Lung (tissue), 11 donors: ENCODE measurements at regions not wholly inside any gene's neighbourhood (a gene's known extent, or its start where the extent isn't known, plus 50 kb on each side); places are given as distances from the start of the nearest gene placed in this dataset.

Experiments
- ATAC-seq: fragments of 200-7000 bp; cut with Tn5 transposase; one replicate; pipeline ENCODE4 v1.9.1; 2020; ENCODE audit warnings: moderate number of reproducible peaks; ENCODE audit not compliant: insufficient read depth, low FRiP score
- DNase-seq, 3 donors: peaks; one replicate each; pipeline ENCODE4 v3.0.0-alpha.2; 2013 to 2017
- H3K27ac ChIP-seq, 2 donors: one replicate each; pipeline ENCODE4 v1.5.1; 2013; ENCODE audit warnings: mild to moderate bottlenecking in 2 of 2, moderate library complexity in 2 of 2, control low read depth in 1 of 2, inconsistent platforms in 1 of 2, low read depth in 1 of 2, low read length in 1 of 2
- H3K27me3 ChIP-seq, 3 donors: one replicate each; pipeline ENCODE4 v1.5.1; 2013; ENCODE audit warnings: low read length in 2 of 3; ENCODE audit not compliant: control insufficient read depth in 3 of 3, insufficient read depth in 3 of 3
- H3K36me3 ChIP-seq, 4 donors: one replicate each; pipeline ENCODE4 v1.5.1; 2013; ENCODE audit warnings: low read length in 4 of 4, mild to moderate bottlenecking in 1 of 4, moderate library complexity in 1 of 4; ENCODE audit not compliant: control insufficient read depth in 4 of 4, insufficient read depth in 4 of 4
- H3K4me1 ChIP-seq, 5 donors: one replicate each; pipeline ENCODE4 v1.5.1; 2013; ENCODE audit warnings: low read length in 5 of 5, mild to moderate bottlenecking in 2 of 5, moderate library complexity in 1 of 5; ENCODE audit not compliant: control insufficient read depth in 5 of 5, insufficient read depth in 5 of 5
- H3K4me3 ChIP-seq: one replicate; pipeline ENCODE4 v1.5.1; 2013; ENCODE audit warnings: mild to moderate bottlenecking, control low read depth, moderate library complexity
- H3K9ac ChIP-seq, 2 donors: one replicate each; pipeline ENCODE4 v1.5.1; 2013; ENCODE audit warnings: low read length in 2 of 2, control low read depth in 1 of 2; ENCODE audit not compliant: insufficient read depth in 1 of 2
- H3K9me3 ChIP-seq, 4 donors: one replicate each; pipeline ENCODE4 v1.5.1; 2013; ENCODE audit warnings: low read length in 3 of 4, mild to moderate bottlenecking in 1 of 4, moderate library complexity in 1 of 4; ENCODE audit not compliant: control insufficient read depth in 4 of 4, insufficient read depth in 3 of 4
- WGBS, 2 donors: extraction: QIAGEN DNeasy Blood & Tissue Kit; methylation state at CpG; one replicate each; pipeline ENCODE4 v1.1.7; 2013; 5-methylcytosine and 5-hydroxymethylcytosine counted together
- TF ChIP-seq, protein P1 (sequence below): IDR thresholded peaks from 2 replicates; pipeline ENCODE4 v1.5.1; 2012; ENCODE audit warnings: mild to moderate bottlenecking; ENCODE audit errors: control extremely low read depth, extremely low read depth
- donor health status: control.
- donor health status: control.
- donor health status: Bipolar disorder and iron deficiency.
- donor health status: healthy.
- donor health status: DM: yes; HTN: yes; CAD: no.

DNA sequence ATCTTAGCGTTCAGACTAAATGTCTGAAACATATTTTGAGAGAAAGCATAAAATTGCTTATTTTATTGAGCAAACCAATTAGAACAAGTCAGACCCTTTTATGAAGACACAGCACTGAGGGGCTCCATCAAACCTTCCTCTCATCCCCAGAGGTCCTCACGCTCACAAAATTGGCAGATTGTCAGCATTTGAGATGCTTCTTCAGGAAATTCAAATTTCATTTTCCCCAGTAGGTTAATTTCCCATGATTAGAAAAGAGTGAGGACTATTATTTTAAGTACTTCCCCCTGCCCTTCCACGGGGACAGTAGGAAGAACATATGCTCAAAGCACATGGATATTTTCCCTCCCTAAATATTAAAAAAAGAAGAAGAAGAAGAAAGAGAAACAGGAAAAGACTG, 851.8 kb downstream of the BRD1 start:
- Histone ChIP-seq H3K27ac (no peak overlapping the region), H3K4me1 (no peaks in the 10 kb centered on the region), H3K9ac (no peak overlapping the region), H3K27me3 (peaks cover 0 to 6% (median 5%) of the 10 kb centered on the region in 3 donors), H3K4me3 (no peak overlapping the region), H3K9me3 (peaks cover 0 to 3% (median under 1%) of the 10 kb centered on the region in 4 donors), H3K36me3 (no peaks in the 10 kb centered on the region)
- ATAC-seq (no peak), DNase-seq (no peak)
- 59 to 65% methylated on average over 3 of the region's 3 CpGs for WGBS, 2 donors
- TF ChIP-seq, protein P1, sequence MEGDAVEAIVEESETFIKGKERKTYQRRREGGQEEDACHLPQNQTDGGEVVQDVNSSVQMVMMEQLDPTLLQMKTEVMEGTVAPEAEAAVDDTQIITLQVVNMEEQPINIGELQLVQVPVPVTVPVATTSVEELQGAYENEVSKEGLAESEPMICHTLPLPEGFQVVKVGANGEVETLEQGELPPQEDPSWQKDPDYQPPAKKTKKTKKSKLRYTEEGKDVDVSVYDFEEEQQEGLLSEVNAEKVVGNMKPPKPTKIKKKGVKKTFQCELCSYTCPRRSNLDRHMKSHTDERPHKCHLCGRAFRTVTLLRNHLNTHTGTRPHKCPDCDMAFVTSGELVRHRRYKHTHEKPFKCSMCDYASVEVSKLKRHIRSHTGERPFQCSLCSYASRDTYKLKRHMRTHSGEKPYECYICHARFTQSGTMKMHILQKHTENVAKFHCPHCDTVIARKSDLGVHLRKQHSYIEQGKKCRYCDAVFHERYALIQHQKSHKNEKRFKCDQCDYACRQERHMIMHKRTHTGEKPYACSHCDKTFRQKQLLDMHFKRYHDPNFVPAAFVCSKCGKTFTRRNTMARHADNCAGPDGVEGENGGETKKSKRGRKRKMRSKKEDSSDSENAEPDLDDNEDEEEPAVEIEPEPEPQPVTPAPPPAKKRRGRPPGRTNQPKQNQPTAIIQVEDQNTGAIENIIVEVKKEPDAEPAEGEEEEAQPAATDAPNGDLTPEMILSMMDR, result no peak

DNA sequence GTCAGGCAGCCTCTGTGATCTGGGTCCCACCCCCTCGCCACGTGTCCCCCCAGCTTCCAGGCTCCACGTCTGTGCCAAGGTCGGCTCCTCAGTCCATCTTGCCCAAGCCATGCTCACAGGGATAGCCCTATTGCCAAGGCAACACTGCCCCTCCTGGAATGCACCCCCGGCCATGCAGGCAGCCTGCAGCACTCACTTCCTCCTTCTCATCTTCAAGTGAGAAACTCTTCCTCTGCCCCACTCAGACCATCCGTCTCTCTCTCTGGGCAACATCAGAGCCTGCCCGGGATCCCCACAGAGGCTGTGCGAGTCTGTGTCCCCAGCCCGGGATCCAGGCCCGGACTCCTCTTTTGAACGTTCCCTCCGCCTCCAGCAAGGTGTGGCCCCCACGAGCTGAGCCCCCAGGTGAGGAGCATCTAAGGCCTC, 852.3 kb downstream of the BRD1 start:
- H3K27ac ChIP-seq, result no peak overlapping the region
- no peak overlapping the region for H3K9ac ChIP-seq
- peaks cover 0 to 6% (median 0%) of the 10 kb centered on the region in 3 donors for H3K27me3 ChIP-seq
- 79 to 86% methylated on average over 13 of the region's 13 CpGs for WGBS, 2 donors
- no peak overlapping the region for H3K4me3 ChIP-seq
- no peak for DNase-seq
- H3K36me3 ChIP-seq, result no peaks in the 10 kb centered on the region
- no peak for ATAC-seq
- TF ChIP-seq, protein P1, result no peak
- H3K9me3 ChIP-seq, result peaks cover 0 to 3% (median under 1%) of the 10 kb centered on the region in 4 donors
- H3K4me1 ChIP-seq, result no peaks in the 10 kb centered on the region

DNA sequence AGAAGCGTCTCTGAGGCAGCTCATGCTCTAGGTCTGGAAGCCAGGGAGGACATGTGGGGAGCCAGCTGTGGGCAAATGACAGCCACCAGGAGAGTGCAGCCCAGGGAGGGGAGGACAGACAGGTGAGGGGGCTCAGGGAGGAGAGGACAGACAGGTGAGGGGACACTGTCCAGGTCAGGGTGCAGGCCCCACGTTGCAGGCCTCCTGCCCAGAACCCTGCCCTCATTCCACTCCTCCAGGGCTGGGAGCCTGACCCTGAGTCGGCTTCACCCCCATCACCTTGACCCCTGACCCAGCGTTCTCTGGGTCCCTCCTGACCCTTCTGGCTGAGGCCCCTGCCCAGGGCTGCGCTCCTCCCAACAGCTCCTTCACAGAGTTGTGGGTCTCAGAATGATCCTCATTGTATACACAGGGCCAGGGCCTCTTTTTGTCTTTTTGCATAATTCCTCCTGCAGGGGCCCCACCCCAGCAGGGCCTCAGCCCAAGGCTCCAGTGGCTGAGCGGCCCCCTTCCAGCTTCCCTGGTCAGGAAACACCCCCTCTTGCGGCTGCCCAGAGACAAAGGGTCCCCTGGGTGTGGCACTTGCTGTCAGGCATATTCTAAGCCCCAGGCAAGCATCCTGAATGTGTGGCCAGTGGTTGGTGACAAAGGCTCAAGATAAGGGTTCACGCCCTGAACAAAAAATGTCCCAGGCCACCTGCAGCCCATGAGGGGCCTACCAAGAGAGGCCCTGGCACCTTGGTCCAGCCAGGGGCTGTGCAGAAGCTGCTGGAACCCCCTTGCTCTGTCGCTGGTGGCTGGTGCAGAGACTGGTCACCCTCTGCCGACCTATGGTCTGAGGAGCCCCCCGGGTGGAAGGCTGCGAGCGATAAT, 853.0 kb downstream of the BRD1 start:
- TF ChIP-seq, protein P1, result no peak
- no peak for DNase-seq
- no peak overlapping the region for H3K27ac ChIP-seq
- H3K9me3 ChIP-seq, result peaks cover 0 to 3% (median under 1%) of the 10 kb centered on the region in 4 donors
- 80 to 86% methylated on average over 13 of the region's 13 CpGs for WGBS, 2 donors
- no peak overlapping the region for H3K9ac ChIP-seq
- H3K36me3 ChIP-seq, result no peaks in the 10 kb centered on the region
- peaks cover 0 to 6% (median 0%) of the 10 kb centered on the region in 3 donors for H3K27me3 ChIP-seq
- H3K4me1 ChIP-seq, result no peaks in the 10 kb centered on the region
- no peak for ATAC-seq
- H3K4me3 ChIP-seq, result no peak overlapping the region
